GM11168 (cell line): ENCODE measurements at regions not wholly inside any gene's neighbourhood (a gene's known extent, or its start where the extent isn't known, plus 50 kb on each side); places are given as distances from the start of the nearest gene placed in this dataset.
"Not testable (repeated sequence)": the region's sequence is repeated elsewhere in the genome, so short reads cannot be mapped to it uniquely, and the experiment has no call there.

Source experiments
- in situ Hi-C: fragments of 300-500 bp; cut with MboI; formaldehyde crosslinking; loops from one replicate; pipeline ENCODE4 v1.12.0; 2022; ENCODE audit warnings: low sequenced_read_pairs; ENCODE audit not compliant: unreplicated experiment

DNA sequence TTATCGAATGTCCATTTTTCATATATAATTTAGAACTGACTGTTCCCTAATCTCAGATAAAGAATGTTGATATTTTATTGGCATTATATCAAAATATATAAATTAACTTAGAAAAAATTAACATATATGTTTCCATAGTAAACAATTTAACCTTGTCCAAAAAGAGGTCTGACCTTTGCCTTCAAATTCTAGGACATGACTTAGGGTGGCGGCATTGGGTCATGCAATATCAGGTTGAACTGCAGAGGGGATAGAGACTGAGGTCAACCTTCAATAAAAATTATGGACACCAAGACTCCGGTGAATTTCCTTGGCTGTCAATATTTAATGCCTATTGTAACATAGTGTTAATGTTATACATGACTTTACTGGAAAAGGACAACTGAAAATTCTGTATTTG is 199.8 kb downstream of the RPL10L start:
- in situ Hi-C loops, result no loop called here

- in situ Hi-C loops, result no loop called here
Measured at GRCh38 chr14:46444666-46445065, 206.9 kb downstream of the RPL10L start.

- in situ Hi-C loops, result no loop called here
Measured at GRCh38 chr14:46433381-46433780, 218.2 kb downstream of the RPL10L start.

GRCh38 chr14:46432516-46432915 is 219.1 kb downstream of the RPL10L start:
- in situ Hi-C loops, result no loop called here

- in situ Hi-C loops, result no loop called here
Measured at GRCh38 chr14:46417066-46417465, 234.5 kb downstream of the RPL10L start.

DNA sequence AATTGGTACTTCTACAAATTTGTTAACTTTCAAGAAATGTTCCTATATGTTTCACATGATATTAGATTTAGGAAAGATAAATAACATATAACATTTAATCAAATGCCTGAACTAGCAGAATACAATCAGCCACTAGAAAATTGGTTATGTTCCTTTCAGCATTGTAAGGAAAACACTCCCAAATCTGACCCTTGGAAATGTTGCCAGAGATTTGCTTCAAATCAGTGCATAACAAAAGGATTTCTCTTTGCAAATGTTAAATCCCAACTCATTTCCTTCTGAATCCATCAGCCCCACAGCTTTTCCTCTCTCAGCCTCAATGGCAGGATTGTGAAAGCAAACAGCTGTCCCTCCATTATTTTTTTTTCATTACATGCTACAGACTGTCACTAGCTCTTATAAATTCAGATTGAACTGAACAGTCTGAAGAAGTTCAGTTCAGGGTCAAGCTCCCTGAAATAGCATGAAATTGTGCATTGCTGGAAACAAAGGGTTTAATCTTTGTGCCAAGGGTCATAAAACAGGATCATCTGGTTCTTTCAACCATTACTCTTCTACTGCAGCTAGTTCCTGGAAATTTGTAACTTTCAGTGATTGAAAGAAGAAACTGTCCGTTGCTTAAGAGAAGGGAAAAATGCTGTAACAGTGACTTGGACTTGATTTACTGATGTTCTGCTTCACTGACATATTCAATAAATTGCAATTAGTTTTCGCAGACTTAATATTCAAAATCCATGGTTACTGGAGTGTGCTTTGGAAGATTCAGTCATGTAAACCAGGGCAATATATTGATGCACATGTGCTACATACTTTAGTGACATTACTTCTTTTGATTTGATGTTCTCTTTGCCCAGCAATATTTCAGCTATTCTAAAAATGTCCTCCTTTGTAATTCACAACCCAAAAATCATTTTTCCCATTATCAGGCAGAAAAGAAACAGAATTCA is 246.4 kb downstream of the RPL10L start:
- in situ Hi-C loops, result no loop called here

GRCh38 chr14:46402001-46402690 is 249.4 kb downstream of the RPL10L start:
- in situ Hi-C loops, result not testable (repeated sequence)

- in situ Hi-C loops, result no loop called here
Measured at GRCh38 chr14:46401066-46401465, 250.5 kb downstream of the RPL10L start.

DNA sequence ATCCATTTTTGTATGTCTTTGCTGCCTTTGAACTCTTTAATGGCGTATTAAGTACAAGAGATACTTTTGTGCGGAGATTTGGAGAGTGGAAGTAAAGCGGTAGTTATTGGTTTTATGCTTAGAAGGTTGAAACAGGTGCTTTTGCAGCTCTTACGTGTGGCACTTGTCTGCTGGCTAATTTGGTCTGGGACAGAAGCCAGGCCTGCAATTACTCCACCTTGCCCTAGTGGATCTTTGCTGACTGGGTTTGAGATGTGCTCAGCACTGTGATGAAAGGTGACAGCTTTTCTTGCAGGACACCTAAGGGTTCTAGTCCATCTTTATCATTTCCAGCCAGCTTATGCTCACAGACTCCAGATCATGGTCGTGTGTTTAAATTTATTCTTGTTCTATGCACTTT is 252.5 kb downstream of the RPL10L start:
- in situ Hi-C loops, result no loop called here

DNA sequence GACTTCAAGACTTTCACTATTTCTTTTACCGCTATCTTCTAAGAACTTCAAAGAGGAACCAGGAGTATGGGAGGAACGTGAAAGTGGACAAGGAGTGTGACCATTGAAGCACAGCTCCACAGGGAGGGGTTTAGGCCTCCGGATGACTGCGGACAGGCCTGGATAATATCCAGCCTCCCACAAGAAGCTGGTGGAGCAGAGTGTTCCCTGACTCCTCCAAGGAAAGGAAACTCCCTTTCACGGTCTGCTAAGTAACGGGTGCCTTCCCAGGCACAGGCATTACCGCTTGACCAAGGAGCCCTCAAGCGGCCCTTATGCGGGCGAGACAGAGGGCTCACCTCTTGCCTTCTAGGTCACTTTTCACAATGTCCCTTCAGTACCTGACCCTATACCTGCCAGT is 267.0 kb downstream of the RPL10L start:
- in situ Hi-C loops, result no loop called here

DNA sequence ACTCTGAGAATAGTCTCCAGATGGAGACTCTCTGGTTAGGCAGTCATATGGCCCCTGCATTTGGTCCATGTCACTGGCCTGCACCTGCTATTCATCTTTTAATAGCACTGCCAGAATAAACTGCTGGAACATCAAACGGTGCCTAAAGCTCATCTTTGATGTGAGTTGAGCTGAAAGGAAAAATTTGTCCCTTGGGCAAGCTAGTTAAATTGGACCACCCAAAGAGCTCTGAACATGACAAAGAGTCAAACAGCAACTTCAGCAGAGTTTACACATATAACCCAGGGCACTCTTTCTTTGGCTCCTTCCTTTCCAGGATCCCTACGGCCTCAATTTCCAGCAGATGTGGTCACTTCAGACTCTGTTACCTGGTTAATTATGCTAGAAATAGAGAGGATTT is 269.9 kb downstream of the RPL10L start:
- in situ Hi-C loops, result no loop called here

DNA sequence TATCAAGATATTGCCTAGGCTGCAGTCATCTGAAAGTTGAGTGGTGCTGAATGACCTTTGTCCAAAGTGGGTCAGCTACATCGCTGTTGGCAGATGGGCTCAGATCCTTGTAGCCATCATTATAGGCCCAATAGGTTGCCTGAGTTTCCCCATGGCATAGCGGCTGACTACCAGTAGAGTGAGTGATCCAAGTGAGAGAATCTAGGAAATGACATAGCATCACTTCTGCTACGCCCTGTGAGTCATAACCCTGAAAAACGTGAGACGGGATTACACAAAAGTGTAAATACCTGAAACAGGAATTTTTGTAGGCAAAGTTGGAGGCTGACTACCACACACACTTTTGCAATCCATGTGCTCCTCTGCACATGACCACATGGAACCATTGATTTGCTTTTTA is 273.3 kb downstream of the RPL10L start:
- in situ Hi-C loops, result no loop called here

DNA sequence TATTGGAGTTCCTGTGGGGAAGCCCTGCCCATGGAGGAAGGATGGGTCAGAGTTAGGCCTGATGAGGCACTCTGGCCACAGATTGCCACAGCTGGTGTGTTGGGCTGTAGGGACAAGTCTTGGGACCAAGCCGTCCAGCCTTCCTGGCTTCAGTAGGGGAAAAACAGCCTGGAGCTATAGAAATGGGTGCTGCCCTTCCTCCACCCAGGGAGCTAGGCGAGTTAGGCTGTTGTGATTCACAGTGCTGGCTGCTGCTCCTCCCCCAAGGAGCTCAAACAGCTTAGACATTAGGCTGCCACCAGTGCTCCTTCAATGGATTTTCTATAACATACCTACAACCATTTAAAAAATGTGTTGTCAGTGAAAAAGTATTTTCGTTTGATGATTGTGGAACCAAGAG is 274.3 kb downstream of the RPL10L start:
- in situ Hi-C loops, result no loop called here

DNA sequence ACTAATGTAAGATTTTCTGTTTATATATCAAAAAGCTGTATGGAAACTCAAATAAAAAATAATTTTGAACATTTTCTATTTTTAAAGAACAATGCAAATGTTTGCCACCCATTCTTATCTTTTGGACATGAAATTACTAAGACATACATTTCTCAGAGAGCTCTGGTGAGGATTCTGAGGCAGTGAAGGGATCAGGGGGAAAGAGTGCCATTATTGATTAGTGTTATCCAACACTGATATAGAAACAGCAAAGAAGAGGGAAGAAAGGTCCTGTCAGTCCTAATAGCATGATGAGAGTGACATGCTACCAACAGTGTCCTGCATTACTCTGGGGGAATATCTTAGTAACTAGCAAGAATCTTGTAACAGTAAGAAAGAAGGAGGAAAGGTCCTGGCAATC is 282.2 kb downstream of the RPL10L start:
- in situ Hi-C loops, result no loop called here

- in situ Hi-C loops, result no loop called here
Measured at GRCh38 chr14:46368275-46368674, 283.3 kb downstream of the RPL10L start.

DNA sequence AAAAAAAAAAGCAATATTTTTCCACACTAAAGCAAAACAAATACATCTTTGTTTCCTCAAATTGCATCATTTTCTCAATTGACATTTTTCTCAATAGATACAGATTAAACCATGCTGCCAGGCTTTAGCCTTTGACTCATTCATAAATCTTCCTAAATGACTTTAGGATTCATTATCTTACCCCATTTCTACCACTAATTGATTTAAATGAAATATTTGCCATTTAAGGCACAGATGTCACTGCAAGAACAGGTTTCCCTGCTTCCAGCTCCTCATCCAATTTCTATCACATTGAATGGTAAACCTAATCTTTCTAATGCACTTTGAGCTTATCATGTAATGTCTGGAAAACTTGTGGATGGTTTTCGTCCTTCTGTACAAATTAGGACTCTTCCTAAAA is 298.7 kb downstream of the RPL10L start:
- in situ Hi-C loops, result no loop called here

DNA sequence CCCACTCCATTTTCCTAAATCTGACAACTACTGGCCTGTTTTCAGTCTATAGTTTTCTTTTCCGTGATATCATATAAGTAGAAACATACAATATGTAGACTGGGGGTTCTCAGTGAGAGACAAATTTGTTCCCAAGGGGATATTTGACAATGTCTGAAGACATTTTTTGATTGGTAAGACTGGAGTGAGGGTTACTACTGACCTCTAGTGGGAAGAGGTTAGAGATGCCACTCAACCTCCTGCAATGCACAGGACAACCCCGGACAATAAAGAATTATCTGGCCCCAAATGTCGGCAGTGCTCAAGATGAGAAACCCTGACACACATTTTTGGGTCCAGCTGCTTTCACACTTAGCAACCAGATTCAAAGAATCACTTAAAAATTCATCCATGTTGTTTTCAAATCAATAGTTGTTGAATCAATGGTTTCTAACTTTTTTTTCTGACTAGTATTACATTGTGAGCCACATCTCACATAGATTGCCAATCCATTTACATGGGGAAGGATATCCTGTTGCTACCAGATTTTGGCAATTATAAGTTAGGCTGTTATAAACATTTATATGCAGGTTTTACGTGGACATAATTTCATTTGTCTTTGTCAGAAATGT is 307.1 kb downstream of the RPL10L start:
- in situ Hi-C loops, result no loop called here

GRCh38 chr14:46325777-46326176 is 325.8 kb downstream of the RPL10L start:
- in situ Hi-C loops, result no loop called here

- in situ Hi-C loops, result no loop called here
Measured at GRCh38 chr14:46325157-46325556, 326.4 kb downstream of the RPL10L start.

- in situ Hi-C loops, result no loop called here
Measured at GRCh38 chr14:46323404-46323762, 328.2 kb downstream of the RPL10L start.

GRCh38 chr14:46322730-46323403 is 328.7 kb downstream of the RPL10L start:
- in situ Hi-C loops, result no loop called here
